HG03095 (cell line): ENCODE measurements at regions not wholly inside any gene's neighbourhood (a gene's known extent, or its start where the extent isn't known, plus 50 kb on each side); places are given as distances from the start of the nearest gene placed in this dataset.
"Not testable (repeated sequence)": the region's sequence is repeated elsewhere in the genome, so short reads cannot be mapped to it uniquely, and the experiment has no call there.

ENCODE experiments used
- ATAC-seq: cut with Tn5 transposase; IDR thresholded peaks from one replicate; pipeline ENCODE4 v1.9.1; 2021; ENCODE audit warnings: moderate library complexity; ENCODE audit not compliant: unreplicated experiment

GRCh38 chr20:4635781-4636180 is 50.5 kb upstream of the PRNP start:
- no peak for ATAC-seq

GRCh38 chr20:4635342-4635741 is 50.9 kb upstream of the PRNP start:
- ATAC-seq: no peak

- ATAC-seq: no peak
Measured at GRCh38 chr20:4633780-4634179, 52.5 kb upstream of the PRNP start.

GRCh38 chr20:4633379-4633778 is 52.9 kb upstream of the PRNP start:
- ATAC-seq: no peak

- ATAC-seq: no peak
Measured at GRCh38 chr20:4632876-4633275, 53.4 kb upstream of the PRNP start.

- ATAC-seq: no peak
Measured at GRCh38 chr20:4626228-4626627, 60.0 kb upstream of the PRNP start.

GRCh38 chr20:4625687-4626086 is 60.6 kb upstream of the PRNP start:
- no peak for ATAC-seq

GRCh38 chr20:4624675-4625336 is 61.5 kb upstream of the PRNP start:
- ATAC-seq: not testable (repeated sequence)

GRCh38 chr20:4619144-4619543 is 67.1 kb upstream of the PRNP start:
- not testable (repeated sequence) for ATAC-seq

GRCh38 chr20:4617484-4617883 is 68.8 kb upstream of the PRNP start:
- ATAC-seq: no peak

GRCh38 chr20:4617019-4617418 is 69.2 kb upstream of the PRNP start:
- ATAC-seq: no peak

- ATAC-seq: peak; percentile 61
Measured at GRCh38 chr20:4613718-4614620, 72.3 kb upstream of the PRNP start.

- no peak for ATAC-seq
Measured at GRCh38 chr20:4613184-4613583, 73.1 kb upstream of the PRNP start.

- no peak for ATAC-seq
Measured at GRCh38 chr20:4610871-4611270, 75.4 kb upstream of the PRNP start.

- no peak for ATAC-seq
Measured at GRCh38 chr20:4609511-4609910, 76.7 kb upstream of the PRNP start.

- ATAC-seq: no peak
Measured at GRCh38 chr20:4608861-4609260, 77.4 kb upstream of the PRNP start.

GRCh38 chr20:4607287-4607713 is 79.0 kb upstream of the PRNP start:
- no peak for ATAC-seq

- no peak for ATAC-seq
Measured at GRCh38 chr20:4606051-4606450, 80.2 kb upstream of the PRNP start.

- ATAC-seq: no peak
Measured at GRCh38 chr20:4605166-4605565, 81.1 kb upstream of the PRNP start.

- no peak for ATAC-seq
Measured at GRCh38 chr20:4604580-4604979, 81.7 kb upstream of the PRNP start.

- no peak for ATAC-seq
Measured at GRCh38 chr20:4603724-4604123, 82.5 kb upstream of the PRNP start.

- ATAC-seq: no peak
Measured at GRCh38 chr20:4602297-4602631, 84.0 kb upstream of the PRNP start.
